GM12864 (cell line): ENCODE measurements at regions not wholly inside any gene's neighbourhood (a gene's known extent, or its start where the extent isn't known, plus 50 kb on each side); places are given as distances from the start of the nearest gene placed in this dataset.

Experiments used
- DNase-seq: peaks from one replicate; pipeline ENCODE4 v3.0.0-alpha.2; 2011; ENCODE audit warnings: low read depth
- H3K4me3 ChIP-seq: 2 replicates; pipeline ENCODE4 v1.5.1; 2011; ENCODE audit warnings: mild to moderate bottlenecking, low read depth, low read length, control low read depth
- CTCF ChIP-seq: IDR thresholded peaks from 2 replicates; pipeline ENCODE4 v1.5.1; 2011; ENCODE audit warnings: low read depth, mild to moderate bottlenecking, moderate library complexity, low read length, control low read depth, inconsistent platforms; ENCODE audit errors: missing control alignments

- no peak for TF ChIP-seq CTCF
- no peak for DNase-seq
- H3K4me3 ChIP-seq, result no peak overlapping the region
These were observed 295.3 kb upstream of the SOX5 start for GRCh38 chr12:24244801-24245200.

GRCh38 chr12:24244231-24244630, 294.8 kb upstream of the SOX5 start:
- H3K4me3 ChIP-seq, result no peak overlapping the region
- TF ChIP-seq CTCF, result no peak
- DNase-seq, result no peak

GRCh38 chr12:24240707-24241106, 291.2 kb upstream of the SOX5 start:
- no peak overlapping the region for H3K4me3 ChIP-seq
- DNase-seq, result no peak
- TF ChIP-seq CTCF, result no peak

- no peak for TF ChIP-seq CTCF
- no peak overlapping the region for H3K4me3 ChIP-seq
- DNase-seq, result no peak
These were observed 284.2 kb upstream of the SOX5 start for GRCh38 chr12:24233519-24234246.

GRCh38 chr12:24232531-24232930, 283.1 kb upstream of the SOX5 start:
- no peak for DNase-seq
- H3K4me3 ChIP-seq, result no peak overlapping the region
- TF ChIP-seq CTCF, result no peak

GRCh38 chr12:24231298-24231697, 281.8 kb upstream of the SOX5 start:
- no peak overlapping the region for H3K4me3 ChIP-seq
- no peak for DNase-seq
- no peak for TF ChIP-seq CTCF

GRCh38 chr12:24230061-24230701, 280.7 kb upstream of the SOX5 start:
- H3K4me3 ChIP-seq, result no peak overlapping the region
- TF ChIP-seq CTCF, result no peak
- no peak for DNase-seq
